HEK293 (cell line): ENCODE measurements at regions not wholly inside any gene's neighbourhood (a gene's known extent, or its start where the extent isn't known, plus 50 kb on each side); places are given as distances from the start of the nearest gene placed in this dataset.

Source experiments
- CTCF ChIA-PET: fragments of 350-600 bp; formaldehyde crosslinking; extraction: SDS; loops from one replicate; lab custom pipeline; 2021; ENCODE audit warnings: antibody characterized with exemption; lab: Yijun Ruan, JAX
- POLR2A ChIA-PET: fragments of 300-600 bp; formaldehyde crosslinking; extraction: SDS; loops from one replicate; lab custom pipeline; 2020; ENCODE audit warnings: antibody characterized with exemption, inconsistent platforms; lab: Yijun Ruan, JAX
- H3K27ac ChIP-seq: fragments of 200-500 bp; sonication (Bioruptor generic); 2 replicates; pipeline ENCODE4 v1.5.1; 2014; ENCODE audit warnings: low read depth, low read length, control low read depth, inconsistent platforms; ENCODE audit errors: extremely low read depth
- H3K36me3 ChIP-seq, 2 experiments: fragments of 200-500 bp in 1 of 2; sonication (Bioruptor generic) in 1 of 2; 1 replicate in 1 of 2; 2 replicates in 1 of 2; pipeline ENCODE4 v1.5.1; 2014 to 2017; ENCODE audit warnings: inconsistent platforms in 2 of 2, low read length in 2 of 2; ENCODE audit not compliant: control insufficient read depth in 2 of 2, insufficient read depth in 1 of 2
- H3K4me1 ChIP-seq: fragments of 200-500 bp; sonication (Bioruptor generic); 2 replicates; pipeline ENCODE4 v1.5.1; 2014; ENCODE audit warnings: mild to moderate bottlenecking, low read length, inconsistent platforms; ENCODE audit not compliant: control insufficient read depth, insufficient read depth
- H3K4me3 ChIP-seq: 2 replicates; pipeline ENCODE4 v1.5.1; 2011; ENCODE audit warnings: low read depth, mild to moderate bottlenecking, control low read depth, low read length, moderate library complexity
- H3K9me3 ChIP-seq: fragments of 200-500 bp; sonication (Bioruptor generic); 2 replicates; pipeline ENCODE4 v1.5.1; 2014; ENCODE audit warnings: low read depth, low read length, inconsistent platforms; ENCODE audit not compliant: control insufficient read depth, insufficient read depth
- BCL11B ChIP-seq: fragments of 450-650 bp; formaldehyde crosslinking; IDR thresholded peaks from 2 replicates; pipeline ENCODE4 v1.5.1; 2016; ENCODE audit warnings: low read depth, missing biosample characterization, missing genetic modification characterization
- FEZF1 ChIP-seq: fragments of 450-650 bp; formaldehyde crosslinking; IDR thresholded peaks from 2 replicates; pipeline ENCODE4 v1.5.1; 2016; ENCODE audit warnings: missing biosample characterization, missing genetic modification characterization
- GLIS1 ChIP-seq: fragments of 450-650 bp; formaldehyde crosslinking; IDR thresholded peaks from 2 replicates; pipeline ENCODE4 v1.5.1; 2016; ENCODE audit warnings: missing biosample characterization, missing genetic modification characterization
- SP7 ChIP-seq: fragments of 450-650 bp; formaldehyde crosslinking; IDR thresholded peaks from 2 replicates; pipeline ENCODE4 v1.5.1; 2016; ENCODE audit warnings: missing biosample characterization, missing genetic modification characterization
- TSHZ1 ChIP-seq: fragments of 450-650 bp; formaldehyde crosslinking; IDR thresholded peaks from 2 replicates; pipeline ENCODE4 v1.5.1; 2016; ENCODE audit warnings: missing biosample characterization, missing genetic modification characterization, borderline replicate concordance
- ZBTB48 ChIP-seq: fragments of 450-650 bp; formaldehyde crosslinking; IDR thresholded peaks from 2 replicates; pipeline ENCODE4 v1.5.1; 2016; ENCODE audit warnings: missing biosample characterization, missing genetic modification characterization
- ZBTB6 ChIP-seq: fragments of 450-650 bp; formaldehyde crosslinking; IDR thresholded peaks from 2 replicates; pipeline ENCODE4 v1.5.1; 2017; ENCODE audit warnings: missing biosample characterization, missing genetic modification characterization
- ZIC2 ChIP-seq: fragments of 450-650 bp; formaldehyde crosslinking; IDR thresholded peaks from 2 replicates; pipeline ENCODE4 v1.5.1; 2016; ENCODE audit warnings: missing biosample characterization, missing genetic modification characterization
- ZNF211 ChIP-seq: fragments of 450-650 bp; formaldehyde crosslinking; IDR thresholded peaks from 2 replicates; pipeline ENCODE4 v1.5.1; 2016; ENCODE audit warnings: low read depth, missing biosample characterization, missing genetic modification characterization
- ZNF266 ChIP-seq: fragments of 450-650 bp; formaldehyde crosslinking; IDR thresholded peaks from 2 replicates; pipeline ENCODE4 v1.5.1; 2016; ENCODE audit warnings: missing biosample characterization, missing genetic modification characterization, low read depth
- ZNF341 ChIP-seq: fragments of 450-650 bp; formaldehyde crosslinking; IDR thresholded peaks from 2 replicates; pipeline ENCODE4; 2016; ENCODE audit warnings: low read depth, missing biosample characterization, missing genetic modification characterization
- ZNF513 ChIP-seq: fragments of 450-650 bp; IDR thresholded peaks from 2 replicates; pipeline ENCODE4 v1.5.1; 2018; ENCODE audit warnings: missing biosample characterization, missing genetic modification characterization
- ZNF521 ChIP-seq: fragments of 450-650 bp; formaldehyde crosslinking; IDR thresholded peaks from 2 replicates; pipeline ENCODE4 v1.5.1; 2017; ENCODE audit warnings: missing biosample characterization, mild to moderate bottlenecking, missing genetic modification characterization
- ZNF776 ChIP-seq: fragments of 450-650 bp; formaldehyde crosslinking; IDR thresholded peaks from 2 replicates; pipeline ENCODE4 v1.5.0; 2017; ENCODE audit warnings: missing biosample characterization, missing genetic modification characterization, borderline replicate concordance
- ZNF785 ChIP-seq: fragments of 450-650 bp; formaldehyde crosslinking; IDR thresholded peaks from 2 replicates; pipeline ENCODE4 v1.5.1; 2016; ENCODE audit warnings: missing biosample characterization, missing genetic modification characterization
- ZNF830 ChIP-seq: fragments of 450-650 bp; IDR thresholded peaks from 2 replicates; pipeline ENCODE4 v1.5.0; 2018; ENCODE audit warnings: missing biosample characterization, missing genetic modification characterization, low read depth, mild to moderate bottlenecking, moderate library complexity
- ZSCAN16 ChIP-seq: fragments of 450-650 bp; formaldehyde crosslinking; IDR thresholded peaks from 2 replicates; pipeline ENCODE4 v1.5.1; 2016; ENCODE audit warnings: missing biosample characterization, missing genetic modification characterization
- ZXDB ChIP-seq: fragments of 450-650 bp; formaldehyde crosslinking; IDR thresholded peaks from 2 replicates; pipeline ENCODE4 v1.5.1; 2016; ENCODE audit warnings: missing biosample characterization, missing genetic modification characterization
- TF ChIP-seq, protein P1 (sequence below): fragments of 450-650 bp; formaldehyde crosslinking; IDR thresholded peaks from 2 replicates; pipeline ENCODE4 v1.5.0; 2017; ENCODE audit warnings: missing biosample characterization, missing genetic modification characterization, borderline replicate concordance
- TF ChIP-seq, protein P2 (sequence below): fragments of 450-650 bp; formaldehyde crosslinking; IDR thresholded peaks from 2 replicates; pipeline ENCODE4 v1.5.1; 2016; ENCODE audit warnings: missing biosample characterization, missing genetic modification characterization
- TF ChIP-seq, protein P3 (sequence below): IDR thresholded peaks from 2 replicates; pipeline ENCODE4 v1.6.1; 2011; ENCODE audit warnings: mild to moderate bottlenecking, low read depth, low read length, borderline replicate concordance

DNA sequence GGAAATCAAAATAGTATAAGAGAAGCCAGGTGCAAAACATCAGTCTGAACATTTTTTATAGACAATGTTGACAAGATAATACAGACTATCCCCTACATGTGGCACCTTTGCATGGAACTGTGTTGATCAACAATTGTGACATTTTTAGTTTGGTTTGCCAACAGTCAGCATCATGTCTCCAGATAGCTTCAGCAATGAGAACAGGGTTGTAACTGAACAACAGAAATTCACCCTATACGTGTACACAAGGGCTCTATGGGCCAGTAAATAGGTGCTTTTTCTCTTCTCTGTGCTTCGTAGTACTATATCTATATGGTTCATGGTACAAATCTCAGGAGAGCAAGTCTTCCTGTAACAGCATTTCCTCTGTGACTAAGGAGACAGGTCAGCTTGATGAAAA is 310.4 kb downstream of the ATXN7L3B start:
- CTCF ChIA-PET, result no interaction called here
- POLR2A ChIA-PET, result no interaction called here

GRCh38 chr12:74849801-74850200 is 312.2 kb downstream of the ATXN7L3B start:
- Histone ChIP-seq H3K27ac (no peak overlapping the region), H3K4me3 (no peak overlapping the region), H3K36me3 (no peaks in the 10 kb centered on the region), H3K4me1 (no peaks in the 10 kb centered on the region), H3K9me3 (no peaks in the 10 kb centered on the region)
- ChIA-PET CTCF (interaction anchor here (0.6 to 0.7 kb wide), 4 partner anchors 91 to 721 kb away, joined by 3 to 6 read pairs (median 4); no protein-coding TSS in a partner anchor), POLR2A (no interaction called here)
- TF ChIP-seq GLIS1 (tag by site-specific recombination), result no peak

More for the DNA sequence above, 310.4 kb downstream of the ATXN7L3B start:
- Histone ChIP-seq H3K4me3 (no peak overlapping the region), H3K4me1 (no peaks in the 10 kb centered on the region), H3K9me3 (no peaks in the 10 kb centered on the region), H3K36me3 (no peaks in the 10 kb centered on the region), H3K27ac (no peak overlapping the region)
- TF ChIP-seq FEZF1 (tag by site-specific recombination), result no peak
- TF ChIP-seq ZXDB (tag by site-specific recombination), result no peak
- TF ChIP-seq ZNF521 (tag by site-specific recombination), result no peak
- TF ChIP-seq ZNF785, result no peak
- TF ChIP-seq, protein P1, sequence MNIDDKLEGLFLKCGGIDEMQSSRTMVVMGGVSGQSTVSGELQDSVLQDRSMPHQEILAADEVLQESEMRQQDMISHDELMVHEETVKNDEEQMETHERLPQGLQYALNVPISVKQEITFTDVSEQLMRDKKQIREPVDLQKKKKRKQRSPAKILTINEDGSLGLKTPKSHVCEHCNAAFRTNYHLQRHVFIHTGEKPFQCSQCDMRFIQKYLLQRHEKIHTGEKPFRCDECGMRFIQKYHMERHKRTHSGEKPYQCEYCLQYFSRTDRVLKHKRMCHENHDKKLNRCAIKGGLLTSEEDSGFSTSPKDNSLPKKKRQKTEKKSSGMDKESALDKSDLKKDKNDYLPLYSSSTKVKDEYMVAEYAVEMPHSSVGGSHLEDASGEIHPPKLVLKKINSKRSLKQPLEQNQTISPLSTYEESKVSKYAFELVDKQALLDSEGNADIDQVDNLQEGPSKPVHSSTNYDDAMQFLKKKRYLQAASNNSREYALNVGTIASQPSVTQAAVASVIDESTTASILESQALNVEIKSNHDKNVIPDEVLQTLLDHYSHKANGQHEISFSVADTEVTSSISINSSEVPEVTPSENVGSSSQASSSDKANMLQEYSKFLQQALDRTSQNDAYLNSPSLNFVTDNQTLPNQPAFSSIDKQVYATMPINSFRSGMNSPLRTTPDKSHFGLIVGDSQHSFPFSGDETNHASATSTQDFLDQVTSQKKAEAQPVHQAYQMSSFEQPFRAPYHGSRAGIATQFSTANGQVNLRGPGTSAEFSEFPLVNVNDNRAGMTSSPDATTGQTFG (tag by site-specific recombination), result no peak

DNA sequence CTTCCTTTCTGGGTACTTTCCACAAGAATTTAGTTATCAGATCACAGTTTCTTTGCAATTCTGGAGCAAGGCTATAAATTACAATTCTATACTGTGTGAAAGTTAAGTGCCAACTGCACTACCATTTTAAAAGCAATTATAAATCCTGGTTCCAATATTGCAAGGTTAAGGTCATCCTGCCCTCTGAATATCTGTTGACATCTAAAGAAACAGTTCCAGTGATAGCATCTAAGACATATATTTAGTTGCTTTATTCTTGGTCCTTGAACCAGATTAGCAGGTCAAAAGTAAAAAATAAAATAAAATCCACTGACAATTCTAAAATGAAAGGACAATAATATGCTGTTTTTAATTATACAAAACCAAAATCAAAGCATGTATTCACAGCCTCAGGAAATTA is 334.2 kb downstream of the ATXN7L3B start:
- Histone ChIP-seq H3K27ac (no peak overlapping the region), H3K4me3 (no peak overlapping the region), H3K4me1 (no peaks in the 10 kb centered on the region), H3K36me3 (no peaks in the 10 kb centered on the region), H3K9me3 (no peaks in the 10 kb centered on the region)
- CTCF ChIA-PET, result no interaction called here
- POLR2A ChIA-PET, result no interaction called here
- TF ChIP-seq ZXDB (tag by site-specific recombination) (no peak), ZSCAN16 (tag by site-specific recombination) (no peak), ZIC2 (tag by site-specific recombination) (no peak), ZNF266 (tag by site-specific recombination) (no peak), ZBTB6 (no peak), ZNF513 (tag by site-specific recombination) (no peak), ZNF830 (no peak), SP7 (tag by site-specific recombination) (no peak), ZNF211 (tag by site-specific recombination) (no peak), TSHZ1 (tag by site-specific recombination) (no peak), ZNF341 (no peak), ZBTB48 (tag by site-specific recombination) (no peak), ZNF776 (tag by site-specific recombination) (no peak), BCL11B (tag by site-specific recombination) (no peak)
- TF ChIP-seq, protein P2, sequence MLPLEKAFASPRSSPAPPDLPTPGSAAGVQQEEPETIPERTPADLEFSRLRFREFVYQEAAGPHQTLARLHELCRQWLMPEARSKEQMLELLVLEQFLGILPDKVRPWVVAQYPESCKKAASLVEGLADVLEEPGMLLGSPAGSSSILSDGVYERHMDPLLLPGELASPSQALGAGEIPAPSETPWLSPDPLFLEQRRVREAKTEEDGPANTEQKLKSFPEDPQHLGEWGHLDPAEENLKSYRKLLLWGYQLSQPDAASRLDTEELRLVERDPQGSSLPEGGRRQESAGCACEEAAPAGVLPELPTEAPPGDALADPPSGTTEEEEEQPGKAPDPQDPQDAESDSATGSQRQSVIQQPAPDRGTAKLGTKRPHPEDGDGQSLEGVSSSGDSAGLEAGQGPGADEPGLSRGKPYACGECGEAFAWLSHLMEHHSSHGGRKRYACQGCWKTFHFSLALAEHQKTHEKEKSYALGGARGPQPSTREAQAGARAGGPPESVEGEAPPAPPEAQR (tag by site-specific recombination), result no peak
- TF ChIP-seq, protein P3, sequence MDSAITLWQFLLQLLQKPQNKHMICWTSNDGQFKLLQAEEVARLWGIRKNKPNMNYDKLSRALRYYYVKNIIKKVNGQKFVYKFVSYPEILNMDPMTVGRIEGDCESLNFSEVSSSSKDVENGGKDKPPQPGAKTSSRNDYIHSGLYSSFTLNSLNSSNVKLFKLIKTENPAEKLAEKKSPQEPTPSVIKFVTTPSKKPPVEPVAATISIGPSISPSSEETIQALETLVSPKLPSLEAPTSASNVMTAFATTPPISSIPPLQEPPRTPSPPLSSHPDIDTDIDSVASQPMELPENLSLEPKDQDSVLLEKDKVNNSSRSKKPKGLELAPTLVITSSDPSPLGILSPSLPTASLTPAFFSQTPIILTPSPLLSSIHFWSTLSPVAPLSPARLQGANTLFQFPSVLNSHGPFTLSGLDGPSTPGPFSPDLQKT, result no peak
